Lung (tissue), 11 donors: ENCODE measurements at regions not wholly inside any gene's neighbourhood (a gene's known extent, or its start where the extent isn't known, plus 50 kb on each side); places are given as distances from the start of the nearest gene placed in this dataset.

Experiments
- ATAC-seq: fragments of 200-7000 bp; cut with Tn5 transposase; one replicate; pipeline ENCODE4 v1.9.1; 2020; ENCODE audit warnings: moderate number of reproducible peaks; ENCODE audit not compliant: insufficient read depth, low FRiP score
- DNase-seq, 3 donors: peaks; one replicate each; pipeline ENCODE4 v3.0.0-alpha.2; 2013 to 2017
- H3K27ac ChIP-seq, 2 donors: one replicate each; pipeline ENCODE4 v1.5.1; 2013; ENCODE audit warnings: mild to moderate bottlenecking in 2 of 2, moderate library complexity in 2 of 2, control low read depth in 1 of 2, inconsistent platforms in 1 of 2, low read depth in 1 of 2, low read length in 1 of 2
- H3K27me3 ChIP-seq, 3 donors: one replicate each; pipeline ENCODE4 v1.5.1; 2013; ENCODE audit warnings: low read length in 2 of 3; ENCODE audit not compliant: control insufficient read depth in 3 of 3, insufficient read depth in 3 of 3
- H3K36me3 ChIP-seq, 4 donors: one replicate each; pipeline ENCODE4 v1.5.1; 2013; ENCODE audit warnings: low read length in 4 of 4, mild to moderate bottlenecking in 1 of 4, moderate library complexity in 1 of 4; ENCODE audit not compliant: control insufficient read depth in 4 of 4, insufficient read depth in 4 of 4
- H3K4me1 ChIP-seq, 5 donors: one replicate each; pipeline ENCODE4 v1.5.1; 2013; ENCODE audit warnings: low read length in 5 of 5, mild to moderate bottlenecking in 2 of 5, moderate library complexity in 1 of 5; ENCODE audit not compliant: control insufficient read depth in 5 of 5, insufficient read depth in 5 of 5
- H3K4me3 ChIP-seq: one replicate; pipeline ENCODE4 v1.5.1; 2013; ENCODE audit warnings: mild to moderate bottlenecking, control low read depth, moderate library complexity
- H3K9ac ChIP-seq, 2 donors: one replicate each; pipeline ENCODE4 v1.5.1; 2013; ENCODE audit warnings: low read length in 2 of 2, control low read depth in 1 of 2; ENCODE audit not compliant: insufficient read depth in 1 of 2
- H3K9me3 ChIP-seq, 4 donors: one replicate each; pipeline ENCODE4 v1.5.1; 2013; ENCODE audit warnings: low read length in 3 of 4, mild to moderate bottlenecking in 1 of 4, moderate library complexity in 1 of 4; ENCODE audit not compliant: control insufficient read depth in 4 of 4, insufficient read depth in 3 of 4
- CTCF ChIP-seq: IDR thresholded peaks from 2 replicates; pipeline ENCODE4 v1.5.1; 2012; ENCODE audit warnings: mild to moderate bottlenecking; ENCODE audit errors: control extremely low read depth, extremely low read depth
- WGBS, 2 donors: extraction: QIAGEN DNeasy Blood & Tissue Kit; methylation state at CpG; one replicate each; pipeline ENCODE4 v1.1.7; 2013; 5-methylcytosine and 5-hydroxymethylcytosine counted together
- donor health status: control.
- donor health status: control.
- donor health status: Bipolar disorder and iron deficiency.
- donor health status: healthy.
- donor health status: DM: yes; HTN: yes; CAD: no.

GRCh38 chr5:155181542-155181941 lies 168.0 kb downstream of the KIF4B start:
- H3K4me1 ChIP-seq: no peaks in the 10 kb centered on the region
- no peak for TF ChIP-seq CTCF
- no peak overlapping the region for H3K27ac ChIP-seq
- peaks cover 0 to 7% (median 0%) of the 10 kb centered on the region in 4 donors for H3K9me3 ChIP-seq
- WGBS, 2 donors: 73 to 76% methylated on average over 1 of the region's 1 CpG
- ATAC-seq: no peak
- H3K36me3 ChIP-seq: no peaks in the 10 kb centered on the region
- H3K27me3 ChIP-seq: no peaks in the 10 kb centered on the region
- no peak overlapping the region for H3K4me3 ChIP-seq
- DNase-seq: no peak
- H3K9ac ChIP-seq: no peak overlapping the region

DNA sequence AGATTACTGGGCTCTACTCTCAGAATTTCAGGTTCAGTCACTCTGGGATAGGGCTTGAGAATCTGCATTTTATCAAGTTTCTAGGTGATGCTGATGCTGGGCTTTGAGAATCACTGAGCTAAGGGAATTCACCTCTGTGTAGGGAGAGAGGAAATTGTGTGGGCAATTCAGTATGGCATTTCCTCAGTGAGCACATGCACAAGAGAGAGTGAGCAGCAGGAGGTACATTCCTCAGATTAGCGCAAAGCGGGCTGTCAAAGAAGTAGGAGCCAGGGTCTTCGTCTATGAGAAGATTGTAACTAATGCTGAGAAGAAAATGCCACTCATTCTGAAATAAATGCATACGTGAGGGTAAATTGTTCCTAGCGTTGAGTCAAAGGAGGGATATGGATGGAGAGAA lies 175.9 kb downstream of the KIF4B start:
- Histone ChIP-seq H3K4me1 (no peaks in the 10 kb centered on the region), H3K9ac (no peak overlapping the region), H3K9me3 (peaks cover 0 to 13% (median 0%) of the 10 kb centered on the region in 4 donors), H3K36me3 (no peaks in the 10 kb centered on the region), H3K4me3 (no peak overlapping the region), H3K27me3 (no peaks in the 10 kb centered on the region), H3K27ac (no peak overlapping the region)
- DNase-seq: no peak
- WGBS, 2 donors: 82 to 85% methylated on average over 5 of the region's 5 CpGs
- no peak for ATAC-seq
- TF ChIP-seq CTCF: no peak

GRCh38 chr5:155189981-155190380 lies 176.4 kb downstream of the KIF4B start:
- whole genome bisulfite sequencing, 2 donors: 63 to 72% methylated on average over 4 of the region's 4 CpGs
- Histone ChIP-seq H3K9me3 (peaks cover 0 to 10% (median 0%) of the 10 kb centered on the region in 4 donors), H3K27ac (no peak overlapping the region), H3K9ac (no peak overlapping the region), H3K4me1 (no peaks in the 10 kb centered on the region), H3K36me3 (no peaks in the 10 kb centered on the region), H3K27me3 (no peaks in the 10 kb centered on the region), H3K4me3 (no peak overlapping the region)
- peak in 1 of 3 donors; percentile 9 for DNase-seq
- no peak for ATAC-seq
- no peak for TF ChIP-seq CTCF

DNA sequence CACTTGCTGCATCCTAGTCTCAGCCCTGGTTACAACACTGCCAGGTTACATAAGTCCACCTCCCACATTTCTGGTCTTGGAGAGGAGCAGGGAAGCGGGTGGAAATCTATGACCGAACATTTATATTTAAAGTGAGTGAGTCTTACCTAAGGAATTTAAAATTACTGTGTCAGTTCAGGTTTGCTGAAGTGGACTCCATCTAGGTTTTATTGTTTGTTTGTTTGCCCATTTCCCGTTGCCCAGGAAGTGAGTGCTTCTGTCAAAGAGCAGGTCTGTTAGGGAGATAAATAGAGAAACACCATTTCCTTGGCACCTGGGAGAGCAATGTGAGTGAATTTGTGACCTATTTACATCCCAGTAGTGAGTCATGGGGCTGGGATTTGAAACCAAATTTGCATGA lies 179.5 kb downstream of the KIF4B start:
- no peak for TF ChIP-seq CTCF
- WGBS, 2 donors: 59 to 67% methylated on average over 3 of the region's 3 CpGs
- Histone ChIP-seq H3K4me1 (no peaks in the 10 kb centered on the region), H3K9me3 (peaks cover 0 to 8% (median 0%) of the 10 kb centered on the region in 4 donors), H3K4me3 (no peak overlapping the region), H3K27me3 (no peaks in the 10 kb centered on the region), H3K36me3 (no peaks in the 10 kb centered on the region), H3K27ac (peak overlapping the region in 1 of 2 donors; percentile 90), H3K9ac (no peak overlapping the region)
- no peak for ATAC-seq
- DNase-seq: no peak
